ENCODE measurements at regions not wholly inside any gene's neighbourhood (a gene's known extent, or its start where the extent isn't known, plus 50 kb on each side); places are given as distances from the start of the nearest gene placed in this dataset.
"Not testable (repeated sequence)": the region's sequence is repeated elsewhere in the genome, so short reads cannot be mapped to it uniquely, and the experiment has no call there.

GRCh38 chr13:79887278-79887677 lies 406.3 kb downstream of the NDFIP2 start:
- intact Hi-C loops (cut with micrococcal nuclease); H3K27ac Mint-ChIP-seq; H3K4me3 ChIP-seq (ENCODE audit: low read length in 2 of 2); H3K4me1 ChIP-seq (ENCODE audit: insufficient read depth, low read length); H3K27me3 ChIP-seq (ENCODE audit: insufficient read depth, low read length); POLR2A ChIA-PET (ENCODE audit: partially characterized antibody); H3K9me3 Mint-ChIP-seq; H3K9me3 ChIP-seq (ENCODE audit: control insufficient read depth in 1 of 2, low read length in 2 of 2); H3K36me3 Mint-ChIP-seq; DNase-seq; CTCF ChIA-PET (ENCODE audit: partially characterized antibody); H3K27me3 Mint-ChIP-seq; H3K27ac ChIP-seq (ENCODE audit: low read depth, low read length); H3K36me3 ChIP-seq (ENCODE audit: insufficient read depth, low read length); H3K4me1 Mint-ChIP-seq; H3K4me3 Mint-ChIP-seq: not testable (repeated sequence)

DNA sequence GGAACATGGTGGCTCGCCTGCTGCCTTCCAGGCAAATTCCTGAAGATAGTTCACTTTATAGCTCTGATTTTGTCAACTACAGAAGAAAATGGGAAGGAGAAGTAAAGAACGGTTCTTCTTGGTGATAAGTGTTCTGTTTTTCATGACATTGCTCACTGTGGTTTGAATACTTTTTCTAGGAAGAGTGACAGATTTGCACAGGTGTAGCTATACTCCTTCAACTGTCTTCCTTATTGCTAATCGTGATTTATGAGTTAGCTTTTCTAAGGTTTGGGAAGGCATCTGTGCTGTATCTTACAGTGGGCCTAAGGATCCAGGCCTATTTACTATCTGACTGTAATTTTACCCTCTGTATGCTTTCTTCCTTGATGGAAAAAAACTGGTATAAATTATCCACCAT lies 405.6 kb downstream of the NDFIP2 start:
- no peak for DNase-seq
- no peaks in the 10 kb centered on the region for H3K36me3 ChIP-seq (ENCODE audit: insufficient read depth, low read length)
- ChIA-PET POLR2A (ENCODE audit: partially characterized antibody) (no interaction called here), CTCF (ENCODE audit: partially characterized antibody) (no interaction called here)
- Mint-ChIP-seq H3K36me3 (no peaks in the 10 kb centered on the region), H3K4me1 (no peaks in the 10 kb centered on the region), H3K4me3 (no peak overlapping the region), H3K27ac (no peak overlapping the region), H3K9me3 (peaks cover 1 to 9% (median 4%) of the 10 kb centered on the region in 8 donors), H3K27me3 (no peaks in the 10 kb centered on the region)
- no peaks in the 10 kb centered on the region for H3K4me1 ChIP-seq (ENCODE audit: insufficient read depth, low read length)
- H3K9me3 ChIP-seq (ENCODE audit: control insufficient read depth in 1 of 2, low read length in 2 of 2): no peaks in the 10 kb centered on the region
- intact Hi-C loops (cut with micrococcal nuclease): no loop called here
- H3K27ac ChIP-seq (ENCODE audit: low read depth, low read length): no peak overlapping the region
- no peak overlapping the region for H3K4me3 ChIP-seq (ENCODE audit: low read length in 2 of 2)
- H3K27me3 ChIP-seq (ENCODE audit: insufficient read depth, low read length): no peaks in the 10 kb centered on the region

- no peaks in the 10 kb centered on the region for H3K27me3 Mint-ChIP-seq
- ChIA-PET CTCF (ENCODE audit: partially characterized antibody) (no interaction called here), POLR2A (ENCODE audit: partially characterized antibody) (no interaction called here)
- Histone ChIP-seq H3K4me3 (ENCODE audit: low read length in 2 of 2) (no peak overlapping the region), H3K4me1 (ENCODE audit: insufficient read depth, low read length) (no peaks in the 10 kb centered on the region), H3K27me3 (ENCODE audit: insufficient read depth, low read length) (no peaks in the 10 kb centered on the region), H3K9me3 (ENCODE audit: control insufficient read depth in 1 of 2, low read length in 2 of 2) (no peaks in the 10 kb centered on the region), H3K27ac (ENCODE audit: low read depth, low read length) (no peak overlapping the region), H3K36me3 (ENCODE audit: insufficient read depth, low read length) (no peaks in the 10 kb centered on the region)
- no peaks in the 10 kb centered on the region for H3K4me1 Mint-ChIP-seq
- no peak overlapping the region for H3K4me3 Mint-ChIP-seq
- peaks cover 1 to 9% (median 4%) of the 10 kb centered on the region in 8 donors for H3K9me3 Mint-ChIP-seq
- DNase-seq: no peak
- H3K36me3 Mint-ChIP-seq: no peaks in the 10 kb centered on the region
- no peak overlapping the region for H3K27ac Mint-ChIP-seq
- intact Hi-C loops (cut with micrococcal nuclease): no loop called here
Measured at GRCh38 chr13:79884890-79885289, 403.9 kb downstream of the NDFIP2 start.

GRCh38 chr13:79883216-79883615 lies 402.3 kb downstream of the NDFIP2 start:
- Histone ChIP-seq H3K36me3 (ENCODE audit: insufficient read depth, low read length) (no peaks in the 10 kb centered on the region), H3K9me3 (ENCODE audit: control insufficient read depth in 1 of 2, low read length in 2 of 2) (no peaks in the 10 kb centered on the region), H3K27ac (ENCODE audit: low read depth, low read length) (no peak overlapping the region), H3K4me3 (ENCODE audit: low read length in 2 of 2) (no peak overlapping the region), H3K27me3 (ENCODE audit: insufficient read depth, low read length) (no peaks in the 10 kb centered on the region), H3K4me1 (ENCODE audit: insufficient read depth, low read length) (no peaks in the 10 kb centered on the region)
- peaks cover 0 to 5% (median 0%) of the 10 kb centered on the region in 8 donors for H3K9me3 Mint-ChIP-seq
- intact Hi-C loops (cut with micrococcal nuclease): no loop called here
- H3K27me3 Mint-ChIP-seq: no peaks in the 10 kb centered on the region
- CTCF ChIA-PET (ENCODE audit: partially characterized antibody): no interaction called here
- POLR2A ChIA-PET (ENCODE audit: partially characterized antibody): no interaction called here
- no peak overlapping the region for H3K27ac Mint-ChIP-seq
- DNase-seq: no peak
- H3K4me3 Mint-ChIP-seq: no peak overlapping the region
- no peaks in the 10 kb centered on the region for H3K36me3 Mint-ChIP-seq
- no peaks in the 10 kb centered on the region for H3K4me1 Mint-ChIP-seq

- Mint-ChIP-seq H3K4me1 (no peaks in the 10 kb centered on the region), H3K36me3 (no peaks in the 10 kb centered on the region), H3K27ac (no peak overlapping the region), H3K4me3 (no peak overlapping the region), H3K27me3 (no peaks in the 10 kb centered on the region), H3K9me3 (peaks cover 0 to 3% (median 0%) of the 10 kb centered on the region in 8 donors)
- DNase-seq: no peak
- ChIA-PET CTCF (ENCODE audit: partially characterized antibody) (no interaction called here), POLR2A (ENCODE audit: partially characterized antibody) (no interaction called here)
- no peaks in the 10 kb centered on the region for H3K27me3 ChIP-seq (ENCODE audit: insufficient read depth, low read length)
- H3K4me1 ChIP-seq (ENCODE audit: insufficient read depth, low read length): no peaks in the 10 kb centered on the region
- intact Hi-C loops (cut with micrococcal nuclease): no loop called here
- no peaks in the 10 kb centered on the region for H3K36me3 ChIP-seq (ENCODE audit: insufficient read depth, low read length)
- H3K9me3 ChIP-seq (ENCODE audit: control insufficient read depth in 1 of 2, low read length in 2 of 2): no peaks in the 10 kb centered on the region
- no peak overlapping the region for H3K4me3 ChIP-seq (ENCODE audit: low read length in 2 of 2)
- H3K27ac ChIP-seq (ENCODE audit: low read depth, low read length): no peak overlapping the region
Measured at GRCh38 chr13:79880818-79881217, 399.9 kb downstream of the NDFIP2 start.

GRCh38 chr13:79874396-79875360 lies 393.7 kb downstream of the NDFIP2 start:
- Mint-ChIP-seq H3K27ac (no peak overlapping the region), H3K4me1 (no peaks in the 10 kb centered on the region), H3K9me3 (peaks cover 0 to 3% (median 0%) of the 10 kb centered on the region in 8 donors), H3K36me3 (no peaks in the 10 kb centered on the region), H3K4me3 (no peak overlapping the region), H3K27me3 (no peaks in the 10 kb centered on the region)
- intact Hi-C loops (cut with micrococcal nuclease): no loop called here
- Histone ChIP-seq H3K9me3 (ENCODE audit: control insufficient read depth in 1 of 2, low read length in 2 of 2) (no peaks in the 10 kb centered on the region), H3K27ac (ENCODE audit: low read depth, low read length) (no peak overlapping the region), H3K27me3 (ENCODE audit: insufficient read depth, low read length) (no peaks in the 10 kb centered on the region), H3K4me1 (ENCODE audit: insufficient read depth, low read length) (no peaks in the 10 kb centered on the region), H3K4me3 (ENCODE audit: low read length in 2 of 2) (no peak overlapping the region), H3K36me3 (ENCODE audit: insufficient read depth, low read length) (no peaks in the 10 kb centered on the region)
- ChIA-PET POLR2A (ENCODE audit: partially characterized antibody) (no interaction called here), CTCF (ENCODE audit: partially characterized antibody) (no interaction called here)
- no peak for DNase-seq

GRCh38 chr13:79871594-79871993 lies 390.6 kb downstream of the NDFIP2 start:
- no peaks in the 10 kb centered on the region for H3K36me3 Mint-ChIP-seq
- H3K4me3 Mint-ChIP-seq: no peak overlapping the region

More at GRCh38 chr13:79871594-79871993, 390.6 kb downstream of the NDFIP2 start:
- H3K27me3 Mint-ChIP-seq: no peaks in the 10 kb centered on the region
- POLR2A ChIA-PET (ENCODE audit: partially characterized antibody): no interaction called here
- H3K4me1 Mint-ChIP-seq: no peaks in the 10 kb centered on the region
- Histone ChIP-seq H3K4me3 (ENCODE audit: low read length in 2 of 2) (no peak overlapping the region), H3K4me1 (ENCODE audit: insufficient read depth, low read length) (no peaks in the 10 kb centered on the region), H3K27me3 (ENCODE audit: insufficient read depth, low read length) (no peaks in the 10 kb centered on the region), H3K9me3 (ENCODE audit: control insufficient read depth in 1 of 2, low read length in 2 of 2) (no peaks in the 10 kb centered on the region), H3K27ac (ENCODE audit: low read depth, low read length) (no peak overlapping the region), H3K36me3 (ENCODE audit: insufficient read depth, low read length) (no peaks in the 10 kb centered on the region)
- no peak overlapping the region for H3K27ac Mint-ChIP-seq
- intact Hi-C loops (cut with micrococcal nuclease): no loop called here
- CTCF ChIA-PET (ENCODE audit: partially characterized antibody): no interaction called here
- DNase-seq: no peak
- peaks cover 0 to 3% (median 0%) of the 10 kb centered on the region in 8 donors for H3K9me3 Mint-ChIP-seq

Data from CD4-positive, alpha-beta memory T cell (primary cell).